WTC11 (cell line): ENCODE measurements at regions not wholly inside any gene's neighbourhood (a gene's known extent, or its start where the extent isn't known, plus 50 kb on each side); places are given as distances from the start of the nearest gene placed in this dataset.

Experiments
- ATF3 ChIP-seq: sonication (generic); formaldehyde crosslinking; conservative IDR thresholded peaks from 2 replicates; pipeline ENCODE4 v1.8.1; 2022; ENCODE audit warnings: mild to moderate bottlenecking, missing genetic modification reagents
- CREB1 ChIP-seq: sonication (generic); formaldehyde crosslinking; IDR thresholded peaks from 2 replicates; pipeline ENCODE4 v1.8.0; 2023; ENCODE audit warnings: mild to moderate bottlenecking, missing genetic modification reagents
- CREM ChIP-seq: sonication (generic); formaldehyde crosslinking; IDR thresholded peaks from 2 replicates; pipeline ENCODE4 v1.8.1; 2022; ENCODE audit warnings: mild to moderate bottlenecking, missing genetic modification reagents, moderate library complexity
- ETV6 ChIP-seq: sonication (generic); formaldehyde crosslinking; IDR thresholded peaks from 2 replicates; pipeline ENCODE4 v1.8.1; 2022; ENCODE audit warnings: mild to moderate bottlenecking, missing genetic modification reagents
- FOXP1 ChIP-seq: sonication (generic); formaldehyde crosslinking; IDR thresholded peaks from 2 replicates; pipeline ENCODE4 v1.8.0; 2022; ENCODE audit warnings: missing genetic modification reagents, mild to moderate bottlenecking, moderate library complexity, borderline replicate concordance
- RORB ChIP-seq: fragments of 250-450 bp; sonication (Bioruptor Pico); IDR thresholded peaks from 2 replicates; pipeline ENCODE4 v1.9.0; 2021; ENCODE audit warnings: mild to moderate bottlenecking
- SOX15 ChIP-seq: fragments of 250-450 bp; sonication (Bioruptor Pico); IDR thresholded peaks from 2 replicates; pipeline ENCODE4 v1.9.0; 2021; ENCODE audit warnings: mild to moderate bottlenecking
- SP1 ChIP-seq: sonication (generic); formaldehyde crosslinking; conservative IDR thresholded peaks from 2 replicates; pipeline ENCODE4 v1.8.1; 2022; ENCODE audit warnings: missing genetic modification reagents
- TCF7 ChIP-seq: sonication (generic); formaldehyde crosslinking; IDR thresholded peaks from 2 replicates; pipeline ENCODE4 v1.8.0; 2022; ENCODE audit warnings: mild to moderate bottlenecking, low read depth, missing genetic modification reagents, moderate library complexity
- TEAD1 ChIP-seq: sonication (generic); formaldehyde crosslinking; IDR thresholded peaks from 2 replicates; pipeline ENCODE4 v1.8.0; 2022; ENCODE audit warnings: mild to moderate bottlenecking, missing genetic modification reagents
- TEAD4 ChIP-seq: sonication (generic); formaldehyde crosslinking; IDR thresholded peaks from 2 replicates; pipeline ENCODE4 v1.8.0; 2022; ENCODE audit warnings: mild to moderate bottlenecking, missing genetic modification reagents
- ZBTB21 ChIP-seq: sonication (generic); formaldehyde crosslinking; IDR thresholded peaks from 2 replicates; pipeline ENCODE4 v1.8.1; 2023; ENCODE audit warnings: mild to moderate bottlenecking, missing genetic modification reagents, borderline replicate concordance
- TF ChIP-seq, protein P1 (sequence below): sonication (generic); formaldehyde crosslinking; IDR thresholded peaks from 2 replicates; pipeline ENCODE4 v1.8.1; 2023; ENCODE audit warnings: mild to moderate bottlenecking, missing genetic modification reagents, borderline replicate concordance
- TF ChIP-seq, protein P2 (sequence below): sonication (generic); formaldehyde crosslinking; IDR thresholded peaks from 2 replicates; pipeline ENCODE4 v1.8.1; 2022; ENCODE audit warnings: low read depth, missing genetic modification reagents, borderline replicate concordance
- TF ChIP-seq, protein P3 (sequence below): sonication (generic); formaldehyde crosslinking; IDR thresholded peaks from 2 replicates; pipeline ENCODE4 v1.8.0; 2022; ENCODE audit warnings: missing genetic modification reagents
- TF ChIP-seq, protein P4 (sequence below): sonication (generic); formaldehyde crosslinking; IDR thresholded peaks from 2 replicates; pipeline ENCODE4 v1.8.0; 2022; ENCODE audit warnings: mild to moderate bottlenecking, missing genetic modification reagents
- TF ChIP-seq, protein P5 (sequence below): sonication (generic); formaldehyde crosslinking; IDR thresholded peaks from 2 replicates; pipeline ENCODE4 v1.8.0; 2022; ENCODE audit warnings: mild to moderate bottlenecking, missing genetic modification reagents
- TF ChIP-seq, protein P6 (sequence below): sonication (generic); formaldehyde crosslinking; IDR thresholded peaks from 2 replicates; pipeline ENCODE4 v1.8.1; 2022; ENCODE audit warnings: mild to moderate bottlenecking, missing genetic modification reagents, moderate library complexity, borderline replicate concordance
- TF ChIP-seq, protein P7 (sequence below): sonication (generic); formaldehyde crosslinking; IDR thresholded peaks from 2 replicates; pipeline ENCODE4 v1.8.1; 2023; ENCODE audit warnings: mild to moderate bottlenecking, missing genetic modification reagents
- TF ChIP-seq, protein P8 (sequence below): sonication (generic); formaldehyde crosslinking; IDR thresholded peaks from 2 replicates; pipeline ENCODE4 v1.8.0; 2022; ENCODE audit warnings: mild to moderate bottlenecking, missing genetic modification reagents

DNA sequence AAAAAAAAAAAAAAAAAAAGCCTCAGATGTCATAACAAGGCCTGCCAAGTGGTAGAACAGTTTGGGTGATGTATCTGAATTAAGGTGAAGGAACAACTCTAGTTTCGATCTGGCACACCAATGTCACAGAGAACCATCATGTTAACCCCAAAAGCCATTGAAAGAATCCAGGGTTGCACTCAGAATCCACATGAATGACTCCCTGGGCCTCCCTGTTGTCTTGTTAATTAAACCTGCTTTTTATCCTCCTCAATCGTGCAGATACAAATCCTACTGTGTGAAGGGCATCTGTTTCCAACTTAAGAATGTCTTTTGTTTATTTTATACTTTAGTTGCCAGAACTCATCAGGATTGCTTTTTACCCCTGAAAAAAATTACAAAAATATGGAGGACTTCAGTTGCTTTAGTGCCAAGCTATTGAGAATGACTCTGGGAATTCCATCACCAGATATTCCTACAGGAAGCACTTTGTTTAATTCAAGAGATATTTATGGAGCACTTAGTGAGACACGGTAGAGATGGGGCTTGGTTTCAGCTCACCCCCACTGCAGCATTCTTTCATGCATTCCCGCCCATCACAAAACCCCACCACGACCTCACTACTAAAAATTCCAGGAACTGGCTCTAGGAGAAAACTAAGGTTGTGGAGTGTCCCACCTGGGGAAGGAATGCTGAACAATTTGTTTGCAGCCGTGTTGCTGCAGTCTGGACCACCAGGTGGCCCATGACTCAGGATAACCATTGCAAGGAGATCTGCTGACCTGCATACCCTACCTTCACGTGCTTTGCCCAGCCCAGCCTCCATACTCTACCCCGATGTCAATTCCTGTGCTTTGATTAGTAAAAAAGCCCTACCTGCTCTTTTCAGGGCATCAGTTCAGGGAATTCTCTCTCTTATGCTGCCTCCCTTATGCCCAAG, 63.8 kb upstream of the GPRC5B start (continued):
- TF ChIP-seq, protein P1, sequence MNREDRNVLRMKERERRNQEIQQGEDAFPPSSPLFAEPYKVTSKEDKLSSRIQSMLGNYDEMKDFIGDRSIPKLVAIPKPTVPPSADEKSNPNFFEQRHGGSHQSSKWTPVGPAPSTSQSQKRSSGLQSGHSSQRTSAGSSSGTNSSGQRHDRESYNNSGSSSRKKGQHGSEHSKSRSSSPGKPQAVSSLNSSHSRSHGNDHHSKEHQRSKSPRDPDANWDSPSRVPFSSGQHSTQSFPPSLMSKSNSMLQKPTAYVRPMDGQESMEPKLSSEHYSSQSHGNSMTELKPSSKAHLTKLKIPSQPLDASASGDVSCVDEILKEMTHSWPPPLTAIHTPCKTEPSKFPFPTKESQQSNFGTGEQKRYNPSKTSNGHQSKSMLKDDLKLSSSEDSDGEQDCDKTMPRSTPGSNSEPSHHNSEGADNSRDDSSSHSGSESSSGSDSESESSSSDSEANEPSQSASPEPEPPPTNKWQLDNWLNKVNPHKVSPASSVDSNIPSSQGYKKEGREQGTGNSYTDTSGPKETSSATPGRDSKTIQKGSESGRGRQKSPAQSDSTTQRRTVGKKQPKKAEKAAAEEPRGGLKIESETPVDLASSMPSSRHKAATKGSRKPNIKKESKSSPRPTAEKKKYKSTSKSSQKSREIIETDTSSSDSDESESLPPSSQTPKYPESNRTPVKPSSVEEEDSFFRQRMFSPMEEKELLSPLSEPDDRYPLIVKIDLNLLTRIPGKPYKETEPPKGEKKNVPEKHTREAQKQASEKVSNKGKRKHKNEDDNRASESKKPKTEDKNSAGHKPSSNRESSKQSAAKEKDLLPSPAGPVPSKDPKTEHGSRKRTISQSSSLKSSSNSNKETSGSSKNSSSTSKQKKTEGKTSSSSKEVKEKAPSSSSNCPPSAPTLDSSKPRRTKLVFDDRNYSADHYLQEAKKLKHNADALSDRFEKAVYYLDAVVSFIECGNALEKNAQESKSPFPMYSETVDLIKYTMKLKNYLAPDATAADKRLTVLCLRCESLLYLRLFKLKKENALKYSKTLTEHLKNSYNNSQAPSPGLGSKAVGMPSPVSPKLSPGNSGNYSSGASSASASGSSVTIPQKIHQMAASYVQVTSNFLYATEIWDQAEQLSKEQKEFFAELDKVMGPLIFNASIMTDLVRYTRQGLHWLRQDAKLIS (CRISPR knock-in tag) = no peak
- TF ChIP-seq TCF7 (CRISPR knock-in tag) = no peak
- no peak for TF ChIP-seq ATF3
- peak; percentile 93 for TF ChIP-seq TEAD1 (CRISPR knock-in tag)
- TF ChIP-seq ETV6 (CRISPR knock-in tag) = peak; percentile 53; the same call in 1 of the 2 replicates
- TF ChIP-seq, protein P2, sequence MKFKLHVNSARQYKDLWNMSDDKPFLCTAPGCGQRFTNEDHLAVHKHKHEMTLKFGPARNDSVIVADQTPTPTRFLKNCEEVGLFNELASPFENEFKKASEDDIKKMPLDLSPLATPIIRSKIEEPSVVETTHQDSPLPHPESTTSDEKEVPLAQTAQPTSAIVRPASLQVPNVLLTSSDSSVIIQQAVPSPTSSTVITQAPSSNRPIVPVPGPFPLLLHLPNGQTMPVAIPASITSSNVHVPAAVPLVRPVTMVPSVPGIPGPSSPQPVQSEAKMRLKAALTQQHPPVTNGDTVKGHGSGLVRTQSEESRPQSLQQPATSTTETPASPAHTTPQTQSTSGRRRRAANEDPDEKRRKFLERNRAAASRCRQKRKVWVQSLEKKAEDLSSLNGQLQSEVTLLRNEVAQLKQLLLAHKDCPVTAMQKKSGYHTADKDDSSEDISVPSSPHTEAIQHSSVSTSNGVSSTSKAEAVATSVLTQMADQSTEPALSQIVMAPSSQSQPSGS (CRISPR knock-in tag) = 0 out of 2 replicates have a peak, but pooled peaks have one; percentile 53
- no peak for TF ChIP-seq RORB (CRISPR knock-in tag)
- TF ChIP-seq, protein P3, sequence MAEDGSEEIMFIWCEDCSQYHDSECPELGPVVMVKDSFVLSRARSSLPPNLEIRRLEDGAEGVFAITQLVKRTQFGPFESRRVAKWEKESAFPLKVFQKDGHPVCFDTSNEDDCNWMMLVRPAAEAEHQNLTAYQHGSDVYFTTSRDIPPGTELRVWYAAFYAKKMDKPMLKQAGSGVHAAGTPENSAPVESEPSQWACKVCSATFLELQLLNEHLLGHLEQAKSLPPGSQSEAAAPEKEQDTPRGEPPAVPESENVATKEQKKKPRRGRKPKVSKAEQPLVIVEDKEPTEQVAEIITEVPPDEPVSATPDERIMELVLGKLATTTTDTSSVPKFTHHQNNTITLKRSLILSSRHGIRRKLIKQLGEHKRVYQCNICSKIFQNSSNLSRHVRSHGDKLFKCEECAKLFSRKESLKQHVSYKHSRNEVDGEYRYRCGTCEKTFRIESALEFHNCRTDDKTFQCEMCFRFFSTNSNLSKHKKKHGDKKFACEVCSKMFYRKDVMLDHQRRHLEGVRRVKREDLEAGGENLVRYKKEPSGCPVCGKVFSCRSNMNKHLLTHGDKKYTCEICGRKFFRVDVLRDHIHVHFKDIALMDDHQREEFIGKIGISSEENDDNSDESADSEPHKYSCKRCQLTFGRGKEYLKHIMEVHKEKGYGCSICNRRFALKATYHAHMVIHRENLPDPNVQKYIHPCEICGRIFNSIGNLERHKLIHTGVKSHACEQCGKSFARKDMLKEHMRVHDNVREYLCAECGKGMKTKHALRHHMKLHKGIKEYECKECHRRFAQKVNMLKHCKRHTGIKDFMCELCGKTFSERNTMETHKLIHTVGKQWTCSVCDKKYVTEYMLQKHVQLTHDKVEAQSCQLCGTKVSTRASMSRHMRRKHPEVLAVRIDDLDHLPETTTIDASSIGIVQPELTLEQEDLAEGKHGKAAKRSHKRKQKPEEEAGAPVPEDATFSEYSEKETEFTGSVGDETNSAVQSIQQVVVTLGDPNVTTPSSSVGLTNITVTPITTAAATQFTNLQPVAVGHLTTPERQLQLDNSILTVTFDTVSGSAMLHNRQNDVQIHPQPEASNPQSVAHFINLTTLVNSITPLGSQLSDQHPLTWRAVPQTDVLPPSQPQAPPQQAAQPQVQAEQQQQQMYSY (CRISPR knock-in tag) = no peak
- no peak for TF ChIP-seq ZBTB21
- TF ChIP-seq, protein P4, sequence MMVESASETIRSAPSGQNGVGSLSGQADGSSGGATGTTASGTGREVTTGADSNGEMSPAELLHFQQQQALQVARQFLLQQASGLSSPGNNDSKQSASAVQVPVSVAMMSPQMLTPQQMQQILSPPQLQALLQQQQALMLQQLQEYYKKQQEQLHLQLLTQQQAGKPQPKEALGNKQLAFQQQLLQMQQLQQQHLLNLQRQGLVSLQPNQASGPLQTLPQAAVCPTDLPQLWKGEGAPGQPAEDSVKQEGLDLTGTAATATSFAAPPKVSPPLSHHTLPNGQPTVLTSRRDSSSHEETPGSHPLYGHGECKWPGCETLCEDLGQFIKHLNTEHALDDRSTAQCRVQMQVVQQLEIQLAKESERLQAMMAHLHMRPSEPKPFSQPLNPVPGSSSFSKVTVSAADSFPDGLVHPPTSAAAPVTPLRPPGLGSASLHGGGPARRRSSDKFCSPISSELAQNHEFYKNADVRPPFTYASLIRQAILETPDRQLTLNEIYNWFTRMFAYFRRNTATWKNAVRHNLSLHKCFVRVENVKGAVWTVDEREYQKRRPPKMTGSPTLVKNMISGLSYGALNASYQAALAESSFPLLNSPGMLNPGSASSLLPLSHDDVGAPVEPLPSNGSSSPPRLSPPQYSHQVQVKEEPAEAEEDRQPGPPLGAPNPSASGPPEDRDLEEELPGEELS (CRISPR knock-in tag) = peak; percentile 76; the same call in 1 of the 2 replicates
- TF ChIP-seq, protein P5, sequence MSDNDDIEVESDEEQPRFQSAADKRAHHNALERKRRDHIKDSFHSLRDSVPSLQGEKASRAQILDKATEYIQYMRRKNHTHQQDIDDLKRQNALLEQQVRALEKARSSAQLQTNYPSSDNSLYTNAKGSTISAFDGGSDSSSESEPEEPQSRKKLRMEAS (CRISPR knock-in tag) = peak; percentile 98
- TF ChIP-seq CREB1 (CRISPR knock-in tag) = peak; percentile 81; the same call in 1 of the 2 replicates
- TF ChIP-seq, protein P6, sequence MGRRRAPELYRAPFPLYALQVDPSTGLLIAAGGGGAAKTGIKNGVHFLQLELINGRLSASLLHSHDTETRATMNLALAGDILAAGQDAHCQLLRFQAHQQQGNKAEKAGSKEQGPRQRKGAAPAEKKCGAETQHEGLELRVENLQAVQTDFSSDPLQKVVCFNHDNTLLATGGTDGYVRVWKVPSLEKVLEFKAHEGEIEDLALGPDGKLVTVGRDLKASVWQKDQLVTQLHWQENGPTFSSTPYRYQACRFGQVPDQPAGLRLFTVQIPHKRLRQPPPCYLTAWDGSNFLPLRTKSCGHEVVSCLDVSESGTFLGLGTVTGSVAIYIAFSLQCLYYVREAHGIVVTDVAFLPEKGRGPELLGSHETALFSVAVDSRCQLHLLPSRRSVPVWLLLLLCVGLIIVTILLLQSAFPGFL (CRISPR knock-in tag) = no peak
- TF ChIP-seq, protein P7, sequence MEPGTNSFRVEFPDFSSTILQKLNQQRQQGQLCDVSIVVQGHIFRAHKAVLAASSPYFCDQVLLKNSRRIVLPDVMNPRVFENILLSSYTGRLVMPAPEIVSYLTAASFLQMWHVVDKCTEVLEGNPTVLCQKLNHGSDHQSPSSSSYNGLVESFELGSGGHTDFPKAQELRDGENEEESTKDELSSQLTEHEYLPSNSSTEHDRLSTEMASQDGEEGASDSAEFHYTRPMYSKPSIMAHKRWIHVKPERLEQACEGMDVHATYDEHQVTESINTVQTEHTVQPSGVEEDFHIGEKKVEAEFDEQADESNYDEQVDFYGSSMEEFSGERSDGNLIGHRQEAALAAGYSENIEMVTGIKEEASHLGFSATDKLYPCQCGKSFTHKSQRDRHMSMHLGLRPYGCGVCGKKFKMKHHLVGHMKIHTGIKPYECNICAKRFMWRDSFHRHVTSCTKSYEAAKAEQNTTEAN (CRISPR knock-in tag) = no peak
- no peak for TF ChIP-seq SP1 (CRISPR knock-in tag)
- TF ChIP-seq SOX15 = no peak
- TF ChIP-seq CREM (CRISPR knock-in tag) = 0 out of 2 replicates have a peak, but pooled peaks have one; percentile 33
- TF ChIP-seq, protein P8, sequence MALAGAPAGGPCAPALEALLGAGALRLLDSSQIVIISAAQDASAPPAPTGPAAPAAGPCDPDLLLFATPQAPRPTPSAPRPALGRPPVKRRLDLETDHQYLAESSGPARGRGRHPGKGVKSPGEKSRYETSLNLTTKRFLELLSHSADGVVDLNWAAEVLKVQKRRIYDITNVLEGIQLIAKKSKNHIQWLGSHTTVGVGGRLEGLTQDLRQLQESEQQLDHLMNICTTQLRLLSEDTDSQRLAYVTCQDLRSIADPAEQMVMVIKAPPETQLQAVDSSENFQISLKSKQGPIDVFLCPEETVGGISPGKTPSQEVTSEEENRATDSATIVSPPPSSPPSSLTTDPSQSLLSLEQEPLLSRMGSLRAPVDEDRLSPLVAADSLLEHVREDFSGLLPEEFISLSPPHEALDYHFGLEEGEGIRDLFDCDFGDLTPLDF = 0 out of 2 replicates have a peak, but pooled peaks have one; percentile 66
- 0 out of 2 replicates have a peak, but pooled peaks have one; percentile 57 for TF ChIP-seq TEAD4 (CRISPR knock-in tag)
- TF ChIP-seq FOXP1 (CRISPR knock-in tag) = no peak; the same call in 1 of the 2 replicates
